GM18909 (cell line): ENCODE measurements at regions not wholly inside any gene's neighbourhood (a gene's known extent, or its start where the extent isn't known, plus 50 kb on each side); places are given as distances from the start of the nearest gene placed in this dataset.

ENCODE experiments used
- ATAC-seq: cut with Tn5 transposase; IDR thresholded peaks from one replicate; pipeline ENCODE4 v1.9.1; 2021; ENCODE audit warnings: mild to moderate bottlenecking; ENCODE audit not compliant: unreplicated experiment, poor library complexity

GRCh38 chr4:180665481-180665880 lies 1577.7 kb upstream of the TENM3 start:
- no peak for ATAC-seq

DNA sequence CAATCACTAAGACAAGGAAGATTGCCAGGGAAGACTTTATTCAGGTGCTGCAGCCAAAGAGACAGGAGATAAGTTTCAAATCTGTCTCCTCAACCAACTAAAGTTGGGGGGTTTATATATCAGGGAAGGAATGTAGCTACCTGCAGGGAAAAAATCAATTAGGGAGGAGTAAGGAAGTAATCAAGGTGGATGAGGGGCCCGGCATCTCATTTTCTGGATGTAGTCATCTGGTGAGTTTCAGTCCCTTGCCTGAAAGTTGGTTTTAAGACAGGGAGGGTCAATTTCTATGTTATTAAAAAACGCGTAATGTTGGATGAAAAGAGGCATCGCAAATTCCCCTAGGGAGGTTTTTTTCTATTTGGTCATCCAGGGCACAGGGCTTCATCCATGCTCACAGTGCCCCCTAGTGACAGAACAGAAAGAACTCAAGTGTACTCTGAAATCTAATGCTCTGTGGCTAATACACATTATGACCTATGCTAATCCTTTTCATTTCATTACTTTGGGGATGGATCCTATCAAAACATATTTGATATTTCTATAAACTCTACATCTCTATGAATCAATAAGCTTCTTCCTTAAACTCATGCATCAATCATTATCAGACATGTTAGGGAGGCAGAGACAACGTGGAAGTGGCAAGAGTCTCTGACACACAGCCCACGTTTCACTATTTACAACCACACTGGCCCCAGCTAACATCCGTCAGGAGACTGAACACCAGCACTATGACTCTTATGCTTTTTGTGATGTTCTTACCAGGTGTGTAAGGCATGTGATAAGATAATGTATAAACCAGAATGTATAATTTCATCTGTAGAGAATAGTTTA lies 1577.0 kb upstream of the TENM3 start:
- ATAC-seq, result peak; percentile 87

GRCh38 chr4:180668732-180669131 lies 1574.5 kb upstream of the TENM3 start:
- ATAC-seq, result no peak

GRCh38 chr4:180669680-180670079 lies 1573.5 kb upstream of the TENM3 start:
- no peak for ATAC-seq

GRCh38 chr4:180674619-180675358 lies 1568.4 kb upstream of the TENM3 start:
- no peak for ATAC-seq

DNA sequence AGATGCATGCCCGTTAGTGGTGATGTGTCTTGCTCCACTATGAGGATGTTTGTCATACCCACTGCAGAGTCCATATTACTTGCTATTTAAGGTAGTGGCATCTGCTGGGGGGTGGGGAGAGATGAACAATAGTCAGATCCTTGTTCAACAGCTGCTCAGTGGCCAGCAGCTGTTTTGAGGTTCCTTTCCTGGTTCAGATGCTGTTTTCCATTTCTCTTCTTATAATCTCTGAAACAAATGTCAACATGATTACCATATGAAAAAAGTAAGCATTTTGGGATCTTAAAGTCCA lies 1567.9 kb upstream of the TENM3 start:
- no peak for ATAC-seq

GRCh38 chr4:180680305-180680704 lies 1562.9 kb upstream of the TENM3 start:
- ATAC-seq, result no peak

GRCh38 chr4:180682776-180683175 lies 1560.4 kb upstream of the TENM3 start:
- no peak for ATAC-seq

GRCh38 chr4:180683186-180683585 lies 1560.0 kb upstream of the TENM3 start:
- ATAC-seq, result no peak

- no peak for ATAC-seq
These were observed 1554.7 kb upstream of the TENM3 start for GRCh38 chr4:180688480-180688879.

GRCh38 chr4:180694875-180695274 lies 1548.3 kb upstream of the TENM3 start:
- no peak for ATAC-seq

DNA sequence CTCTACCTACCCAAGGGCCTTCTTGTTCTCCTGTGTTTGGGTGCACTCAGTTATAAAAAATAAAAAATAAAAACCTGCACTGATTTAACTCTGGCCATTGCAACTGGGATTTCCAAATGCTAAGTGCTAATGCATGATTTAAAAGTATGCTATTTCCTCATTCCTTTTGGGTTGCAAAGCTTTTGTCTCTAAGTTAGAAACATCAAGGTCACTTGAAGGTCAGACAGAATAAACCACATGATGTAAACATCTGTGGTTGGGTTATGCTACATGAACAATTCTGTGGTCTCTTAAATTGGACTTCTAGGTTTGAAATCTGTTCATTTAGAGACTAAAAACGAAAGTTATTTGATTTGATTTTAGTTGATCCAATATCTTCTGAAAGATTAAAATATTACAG lies 1547.4 kb upstream of the TENM3 start:
- no peak for ATAC-seq

DNA sequence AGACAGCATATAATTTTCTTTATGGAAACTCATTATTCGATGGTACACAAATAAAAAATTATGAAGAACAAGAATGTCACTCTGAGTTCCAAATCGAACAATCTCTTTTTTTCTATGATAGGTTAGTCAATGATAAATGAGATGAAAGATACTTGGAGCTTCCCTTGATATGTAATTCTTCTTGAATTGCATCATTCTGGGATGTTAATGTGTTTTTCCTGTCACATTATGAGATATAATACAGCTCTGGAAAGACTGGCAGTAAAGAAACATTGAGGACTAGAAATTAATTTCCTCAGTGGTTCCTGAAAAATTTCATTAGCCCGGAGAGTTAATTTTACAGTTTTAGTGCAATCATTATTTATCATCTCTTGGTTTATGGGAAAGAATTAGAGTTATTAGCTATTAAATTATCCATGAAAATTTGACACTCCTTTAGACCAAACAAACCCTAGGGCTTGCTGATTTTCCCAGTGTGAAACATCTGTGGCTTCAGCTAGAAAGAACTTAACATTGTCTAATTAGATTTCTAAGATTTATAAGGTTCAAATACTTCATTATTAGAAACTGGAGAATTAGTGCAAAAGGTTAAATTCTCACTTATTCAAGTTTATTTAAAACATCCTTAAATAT lies 1546.6 kb upstream of the TENM3 start:
- no peak for ATAC-seq

DNA sequence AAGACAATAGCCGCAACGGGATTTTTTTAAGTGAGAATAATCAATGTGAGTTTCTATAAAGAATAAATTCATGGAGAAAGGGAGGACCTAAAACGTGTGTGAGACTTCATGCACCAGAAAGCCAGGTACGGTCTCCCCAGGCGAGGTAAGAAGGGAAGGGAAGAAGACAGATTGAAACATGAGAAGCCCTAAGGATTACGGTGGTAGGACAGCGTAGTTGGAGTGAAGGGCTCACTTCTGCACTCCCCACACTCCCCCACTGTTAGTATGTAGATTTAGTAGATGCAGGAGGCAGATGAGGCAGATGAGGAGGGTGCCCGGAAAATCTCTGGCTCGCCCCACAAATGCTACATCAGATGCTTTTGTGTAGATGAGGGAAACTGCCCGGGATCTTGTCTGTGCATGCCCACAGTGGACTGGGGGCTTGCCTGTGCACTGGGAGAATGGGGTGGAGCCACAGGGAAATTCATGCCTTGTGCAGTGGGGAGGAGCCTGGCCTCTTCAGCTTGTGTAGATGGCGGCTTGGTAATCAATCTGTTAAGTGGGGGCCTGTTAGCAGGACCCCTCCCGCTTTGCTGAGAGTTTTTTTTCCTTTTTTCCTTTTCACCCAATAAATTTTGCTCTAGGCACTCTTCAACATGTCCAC lies 1544.5 kb upstream of the TENM3 start:
- no peak for ATAC-seq

GRCh38 chr4:180706766-180707165 lies 1536.4 kb upstream of the TENM3 start:
- ATAC-seq, result no peak

GRCh38 chr4:180710628-180711337 lies 1532.4 kb upstream of the TENM3 start:
- no peak for ATAC-seq

DNA sequence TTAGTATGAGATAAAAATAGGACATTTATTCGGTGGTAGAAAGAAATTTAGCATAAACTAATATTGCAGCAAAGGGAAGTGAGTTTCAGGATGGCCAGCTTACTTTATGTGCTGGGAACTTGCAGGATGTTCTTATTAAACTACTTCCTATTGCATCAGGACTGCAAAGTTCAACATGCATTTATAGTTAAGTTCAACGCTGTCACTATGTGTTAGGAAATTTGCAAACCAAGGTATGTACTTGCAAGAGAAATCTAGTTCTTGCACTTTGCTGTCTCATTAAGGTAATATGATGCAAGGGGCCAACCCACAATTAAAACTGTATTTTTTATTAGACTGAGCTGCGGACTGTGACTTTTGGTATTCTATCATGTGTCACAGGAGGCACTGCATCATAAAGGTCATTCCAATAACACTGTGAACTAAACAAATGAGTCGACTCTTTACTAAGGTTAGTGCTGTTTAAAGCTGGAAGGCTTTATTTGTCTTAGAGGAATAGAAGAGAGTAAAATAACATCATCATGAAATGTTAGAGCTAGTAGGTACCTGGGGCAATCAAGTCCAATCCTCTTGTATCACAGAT lies 1525.7 kb upstream of the TENM3 start:
- no peak for ATAC-seq

- ATAC-seq, result no peak
These were observed 1521.8 kb upstream of the TENM3 start for GRCh38 chr4:180721356-180721755.

DNA sequence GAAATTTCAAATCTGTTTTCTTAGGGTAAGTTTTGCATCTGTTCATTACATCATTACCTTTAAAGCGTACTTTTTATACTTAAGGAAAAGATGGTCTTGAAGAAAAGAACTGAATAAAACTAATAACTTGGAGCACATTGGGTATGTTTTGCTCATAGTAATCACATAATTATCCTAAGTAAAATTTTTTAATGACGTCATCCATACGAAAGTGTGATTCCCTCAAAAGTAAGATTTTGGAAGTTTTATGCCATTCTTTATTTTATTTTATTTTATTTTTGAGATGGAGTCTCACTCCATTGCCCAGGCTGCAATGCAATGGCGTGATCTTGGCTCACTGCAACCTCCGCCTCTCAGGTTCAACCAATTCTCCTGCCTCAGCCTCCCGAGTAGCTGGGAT lies 1516.6 kb upstream of the TENM3 start:
- ATAC-seq, result no peak

DNA sequence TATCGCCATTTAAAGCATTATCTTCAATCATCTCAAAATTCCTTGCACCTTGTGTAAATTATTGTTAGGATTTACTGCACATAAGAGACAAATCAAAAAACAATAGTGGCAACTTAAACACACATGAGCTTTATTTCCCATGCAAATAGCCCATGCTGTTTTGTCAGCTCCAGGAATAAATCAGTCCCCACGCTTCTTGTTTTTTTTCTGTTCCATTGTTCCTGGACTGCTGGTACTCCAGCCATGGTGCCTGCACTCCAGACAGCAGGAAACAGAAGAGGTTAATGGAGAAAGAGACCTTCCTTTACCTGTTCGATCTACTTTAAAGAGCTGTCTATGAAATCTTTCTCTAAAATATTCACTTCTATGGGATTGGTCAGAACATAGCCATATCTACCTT lies 1515.7 kb upstream of the TENM3 start:
- ATAC-seq, result no peak
